SK-N-SH (cell line): ENCODE measurements at regions not wholly inside any gene's neighbourhood (a gene's known extent, or its start where the extent isn't known, plus 50 kb on each side); places are given as distances from the start of the nearest gene placed in this dataset.
"Not testable (repeated sequence)": the region's sequence is repeated elsewhere in the genome, so short reads cannot be mapped to it uniquely, and the experiment has no call there.

Experiments
- CTCF ChIP-seq: fragments of 200-600 bp; sonication (generic); IDR thresholded peaks from 2 replicates; pipeline ENCODE4 v1.6.1; 2017; ENCODE audit warnings: antibody characterized with exemption, mild to moderate bottlenecking, moderate library complexity
- EP300 ChIP-seq, 2 experiments: IDR thresholded peaks; 2 replicates each; pipeline versions ENCODE4 v1.4.0 to v1.6.1; 2012; ENCODE audit warnings: borderline replicate concordance in 1 of 2, low read depth in 1 of 2, low read length in 1 of 2
- FOXJ3 ChIP-seq: sonication (generic); formaldehyde crosslinking; IDR thresholded peaks from 2 replicates; pipeline ENCODE4 v1.5.1; 2020; ENCODE audit warnings: mild to moderate bottlenecking, missing genetic modification reagents
- GATA2 ChIP-seq: sonication (generic); formaldehyde crosslinking; IDR thresholded peaks from 2 replicates; pipeline ENCODE4 v1.5.0; 2020; ENCODE audit warnings: mild to moderate bottlenecking, missing genetic modification reagents
- RCOR1 ChIP-seq: fragments of 150-350 bp; IDR thresholded peaks from 2 replicates; pipeline ENCODE4 v1.6.1; 2017; ENCODE audit warnings: antibody characterized with exemption, low read length

- not testable (repeated sequence) for TF ChIP-seq CTCF; EP300 (IDR thresholded peaks at IDR 0.05; ENCODE audit: borderline replicate concordance in 1 of 2, low read depth in 1 of 2, low read length in 1 of 2); FOXJ3 (CRISPR knock-in tag); RCOR1; GATA2 (CRISPR knock-in tag)
Measured at GRCh38 chr1:149415373-149415772, 59.5 kb upstream of the NBPF19 start.
